Adrenal gland (tissue), 5 donors: ENCODE measurements at regions not wholly inside any gene's neighbourhood (a gene's known extent, or its start where the extent isn't known, plus 50 kb on each side); places are given as distances from the start of the nearest gene placed in this dataset.
"Not testable (repeated sequence)": the region's sequence is repeated elsewhere in the genome, so short reads cannot be mapped to it uniquely, and the experiment has no call there.

Experiments used
- POLR2A ChIP-seq, 2 donors: fragments of 450-650 bp; IDR thresholded peaks; one replicate each; pipeline ENCODE4 v1.6.1; 2017; ENCODE audit warnings: antibody characterized with exemption in 2 of 2, mild to moderate bottlenecking in 2 of 2, moderate library complexity in 1 of 2
- TF ChIP-seq, protein P1 (sequence below), 6 experiments: fragments of 450-650 bp in 4 of 6; fragments of 200-600 bp in 2 of 6; sonication (generic) in 1 of 6; IDR thresholded peaks; 1 replicate in 5 of 6; 2 replicates in 1 of 6; pipeline versions ENCODE4 v1.5.1 to v1.8.0; 2016 to 2021; ENCODE audit warnings: antibody characterized with exemption in 6 of 6, mild to moderate bottlenecking in 2 of 6, moderate library complexity in 1 of 6
- donor health status: DM: no; HTN: no; CAD: no.

DNA sequence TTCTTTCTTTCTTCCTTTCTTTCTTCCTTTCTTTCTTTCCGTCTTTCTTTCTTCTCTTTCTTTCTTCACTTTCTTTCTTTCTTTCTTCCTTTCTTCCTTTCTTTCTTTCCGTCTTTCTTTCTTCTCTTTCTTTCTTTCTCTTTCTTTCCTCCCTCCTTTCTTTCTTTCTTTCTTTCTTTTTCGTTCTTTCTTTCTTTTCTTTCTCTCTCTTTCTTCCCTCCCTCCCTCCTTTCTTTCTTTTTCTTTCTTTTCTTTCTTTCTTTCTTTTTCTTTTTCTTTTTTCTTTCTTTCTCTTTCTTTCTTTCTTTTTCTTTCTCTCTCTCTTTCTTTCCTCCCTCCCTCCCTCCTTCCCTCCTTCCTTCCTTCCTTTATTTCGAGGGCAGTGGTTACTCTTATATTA is 667.3 kb upstream of the PRMT6 start:
- TF ChIP-seq, protein P1, sequence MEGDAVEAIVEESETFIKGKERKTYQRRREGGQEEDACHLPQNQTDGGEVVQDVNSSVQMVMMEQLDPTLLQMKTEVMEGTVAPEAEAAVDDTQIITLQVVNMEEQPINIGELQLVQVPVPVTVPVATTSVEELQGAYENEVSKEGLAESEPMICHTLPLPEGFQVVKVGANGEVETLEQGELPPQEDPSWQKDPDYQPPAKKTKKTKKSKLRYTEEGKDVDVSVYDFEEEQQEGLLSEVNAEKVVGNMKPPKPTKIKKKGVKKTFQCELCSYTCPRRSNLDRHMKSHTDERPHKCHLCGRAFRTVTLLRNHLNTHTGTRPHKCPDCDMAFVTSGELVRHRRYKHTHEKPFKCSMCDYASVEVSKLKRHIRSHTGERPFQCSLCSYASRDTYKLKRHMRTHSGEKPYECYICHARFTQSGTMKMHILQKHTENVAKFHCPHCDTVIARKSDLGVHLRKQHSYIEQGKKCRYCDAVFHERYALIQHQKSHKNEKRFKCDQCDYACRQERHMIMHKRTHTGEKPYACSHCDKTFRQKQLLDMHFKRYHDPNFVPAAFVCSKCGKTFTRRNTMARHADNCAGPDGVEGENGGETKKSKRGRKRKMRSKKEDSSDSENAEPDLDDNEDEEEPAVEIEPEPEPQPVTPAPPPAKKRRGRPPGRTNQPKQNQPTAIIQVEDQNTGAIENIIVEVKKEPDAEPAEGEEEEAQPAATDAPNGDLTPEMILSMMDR (IDR thresholded peaks at IDR 0.05) = not testable (repeated sequence)
- not testable (repeated sequence) for TF ChIP-seq POLR2A (IDR thresholded peaks at IDR 0.05)
